Head of caudate nucleus (tissue), 42 donors: ENCODE measurements at regions not wholly inside any gene's neighbourhood (a gene's known extent, or its start where the extent isn't known, plus 50 kb on each side); places are given as distances from the start of the nearest gene placed in this dataset.
"Not testable (repeated sequence)": the region's sequence is repeated elsewhere in the genome, so short reads cannot be mapped to it uniquely, and the experiment has no call there.

Source experiments
- DNase-seq, 42 donors: peaks; one replicate each; pipeline versions ENCODE4 v3.0.0 to v3.0.0-alpha.2; 2020 to 2021; ENCODE audit warnings: mixed read lengths in 7 of 42
- intact Hi-C: fragments of 100-400 bp; cut with DNase I; formaldehyde crosslinking; loops from one replicate; pipeline ENCODE4 v1.15.0; 2022

GRCh38 chr1:14148526-14148925, 448.5 kb downstream of the PRDM2 start:
- intact Hi-C loops: no loop called here
- no peak for DNase-seq

GRCh38 chr1:14149431-14149830, 449.1 kb upstream of the KAZN start:
- no peak for DNase-seq
- intact Hi-C loops: no loop called here

GRCh38 chr1:14156543-14156942, 441.9 kb upstream of the KAZN start:
- no peak for DNase-seq
- intact Hi-C loops: no loop called here

GRCh38 chr1:14160781-14161180, 437.7 kb upstream of the KAZN start:
- intact Hi-C loops: no loop called here
- DNase-seq: no peak

- DNase-seq: no peak
- intact Hi-C loops: no loop called here
Measured at GRCh38 chr1:14163246-14163645, 435.2 kb upstream of the KAZN start.

GRCh38 chr1:14165371-14165801, 433.1 kb upstream of the KAZN start:
- DNase-seq: peak in 6 of 42 donors; percentile 14 to 40 (median 20)
- intact Hi-C loops: no loop called here

GRCh38 chr1:14167884-14168283, 430.6 kb upstream of the KAZN start:
- peak in 2 of 42 donors; percentile 35 to 45 for DNase-seq
- intact Hi-C loops: no loop called here

GRCh38 chr1:14168326-14169063, 430.0 kb upstream of the KAZN start:
- no peak for DNase-seq
- intact Hi-C loops: no loop called here

GRCh38 chr1:14173598-14173997, 424.9 kb upstream of the KAZN start:
- no peak for DNase-seq
- intact Hi-C loops: no loop called here

GRCh38 chr1:14177866-14178265, 420.6 kb upstream of the KAZN start:
- intact Hi-C loops, DNase-seq: not testable (repeated sequence)

GRCh38 chr1:14180738-14181137, 417.7 kb upstream of the KAZN start:
- intact Hi-C loops: no loop called here
- peak in 2 of 42 donors; percentile 10 to 43 for DNase-seq

- intact Hi-C loops: no loop called here
- DNase-seq: peak in 1 of 42 donors; percentile 9
Measured at GRCh38 chr1:14181191-14181795, 417.2 kb upstream of the KAZN start.

- intact Hi-C loops: no loop called here
- no peak for DNase-seq
Measured at GRCh38 chr1:14182856-14183255, 415.6 kb upstream of the KAZN start.

- DNase-seq: no peak
- intact Hi-C loops: no loop called here
Measured at GRCh38 chr1:14183329-14183728, 415.2 kb upstream of the KAZN start.

GRCh38 chr1:14184454-14184853, 414.0 kb upstream of the KAZN start:
- intact Hi-C loops: no loop called here
- no peak for DNase-seq

- DNase-seq: no peak
- intact Hi-C loops: no loop called here
Measured at GRCh38 chr1:14189381-14189780, 409.1 kb upstream of the KAZN start.

GRCh38 chr1:14190508-14190907, 408.0 kb upstream of the KAZN start:
- DNase-seq: no peak
- intact Hi-C loops: no loop called here

GRCh38 chr1:14194511-14194910, 404.0 kb upstream of the KAZN start:
- DNase-seq: no peak
- intact Hi-C loops: no loop called here

GRCh38 chr1:14205066-14205465, 393.4 kb upstream of the KAZN start:
- no peak for DNase-seq
- intact Hi-C loops: no loop called here

- DNase-seq: no peak
- intact Hi-C loops: no loop called here
Measured at GRCh38 chr1:14215151-14215550, 383.3 kb upstream of the KAZN start.

GRCh38 chr1:14217384-14217783, 381.1 kb upstream of the KAZN start:
- DNase-seq: no peak
- intact Hi-C loops: no loop called here
